ENCODE measurements at regions not wholly inside any gene's neighbourhood (a gene's known extent, or its start where the extent isn't known, plus 50 kb on each side); places are given as distances from the start of the nearest gene placed in this dataset.

DNA sequence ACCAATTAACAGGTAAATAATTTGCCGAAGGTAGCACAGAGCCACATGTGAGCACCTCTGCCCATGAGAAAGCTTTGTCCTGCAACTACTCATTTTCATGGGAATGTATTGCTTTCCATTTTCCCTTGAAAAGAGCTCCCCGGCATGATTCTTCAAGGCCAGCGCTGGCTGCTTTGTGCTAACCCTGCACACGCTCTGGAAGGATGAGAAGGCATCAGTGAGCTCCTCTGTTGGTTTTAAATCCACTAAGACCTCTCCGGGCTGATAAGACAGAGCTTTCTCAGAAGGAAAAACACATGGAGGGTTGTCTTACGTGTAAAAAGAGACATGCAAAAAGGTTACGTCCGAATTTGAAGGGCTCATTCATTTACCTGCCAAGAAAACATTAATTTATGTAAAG is 553.9 kb upstream of the MKI67 start:
- DNase-seq = no peak

DNA sequence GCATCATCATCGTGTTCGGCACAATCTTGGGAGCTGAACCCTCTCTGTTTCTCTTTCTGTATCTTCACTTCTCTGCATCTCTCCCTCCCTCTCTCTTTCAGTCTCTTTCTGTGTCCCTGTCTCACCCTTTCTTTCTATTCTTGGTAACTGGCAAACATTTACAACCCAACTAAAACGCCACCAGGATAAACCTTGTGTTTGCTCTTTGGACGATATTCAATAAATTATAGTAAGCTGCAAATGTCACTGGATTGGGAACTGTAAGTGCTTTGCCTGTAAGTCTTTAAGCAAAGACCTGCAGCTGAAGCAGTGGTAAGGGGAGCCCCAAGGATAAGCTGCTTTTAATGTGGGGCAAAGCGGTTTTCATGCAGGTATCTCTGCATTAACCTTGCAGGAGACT is 558.0 kb upstream of the MKI67 start:
- DNase-seq = no peak

DNA sequence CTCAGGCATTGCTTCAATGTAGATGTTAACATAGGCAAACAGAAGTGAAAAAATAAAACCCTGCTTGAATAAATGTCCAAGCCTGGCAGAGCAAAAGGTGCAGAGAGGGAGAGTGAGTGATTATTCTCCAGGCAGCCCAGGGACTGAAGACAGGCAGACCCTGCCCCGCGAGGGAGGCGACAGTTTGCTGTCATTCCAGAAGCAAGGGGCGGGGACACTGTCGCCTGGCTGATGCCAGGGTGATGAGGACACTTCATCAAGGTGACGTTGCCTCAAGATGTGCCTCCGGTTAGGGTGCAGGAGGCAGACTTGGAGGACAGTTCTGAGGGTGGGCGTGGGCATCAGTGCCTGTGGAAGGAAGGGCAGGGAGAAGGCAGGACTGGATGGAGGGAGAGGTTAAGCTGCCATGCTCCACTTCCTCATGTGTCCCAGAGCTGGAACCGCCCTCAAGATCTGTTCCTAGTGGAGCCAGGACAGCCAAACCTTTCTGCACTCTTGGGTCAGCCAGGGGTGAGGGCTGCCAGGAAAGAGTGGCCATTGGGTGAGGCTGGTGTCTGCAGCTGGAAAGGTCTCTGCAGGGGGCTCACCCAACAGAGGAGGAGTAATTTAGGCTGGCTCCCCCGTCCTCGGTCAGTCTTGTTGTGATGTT is 560.5 kb upstream of the MKI67 start:
- no peak for DNase-seq

DNA sequence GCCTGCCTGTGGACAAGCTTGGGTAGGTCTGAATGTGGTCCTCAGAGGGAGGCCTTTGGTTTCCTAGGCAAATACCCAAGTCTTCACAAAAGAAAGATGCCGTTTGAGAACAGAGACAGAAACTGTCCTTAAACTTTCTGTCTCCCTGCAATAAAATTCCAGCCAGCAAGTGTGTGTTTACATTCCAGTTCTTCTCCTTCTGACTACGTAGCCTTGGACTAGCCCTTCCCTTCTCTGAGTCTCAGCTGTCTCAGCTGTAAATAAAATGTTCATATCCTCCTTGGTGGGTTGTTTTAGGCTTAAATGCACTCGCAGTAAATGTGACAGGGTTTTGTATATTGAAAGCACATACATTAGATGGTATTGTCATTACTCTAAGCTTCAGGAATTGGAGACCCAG is 561.2 kb upstream of the MKI67 start:
- DNase-seq = no peak

DNA sequence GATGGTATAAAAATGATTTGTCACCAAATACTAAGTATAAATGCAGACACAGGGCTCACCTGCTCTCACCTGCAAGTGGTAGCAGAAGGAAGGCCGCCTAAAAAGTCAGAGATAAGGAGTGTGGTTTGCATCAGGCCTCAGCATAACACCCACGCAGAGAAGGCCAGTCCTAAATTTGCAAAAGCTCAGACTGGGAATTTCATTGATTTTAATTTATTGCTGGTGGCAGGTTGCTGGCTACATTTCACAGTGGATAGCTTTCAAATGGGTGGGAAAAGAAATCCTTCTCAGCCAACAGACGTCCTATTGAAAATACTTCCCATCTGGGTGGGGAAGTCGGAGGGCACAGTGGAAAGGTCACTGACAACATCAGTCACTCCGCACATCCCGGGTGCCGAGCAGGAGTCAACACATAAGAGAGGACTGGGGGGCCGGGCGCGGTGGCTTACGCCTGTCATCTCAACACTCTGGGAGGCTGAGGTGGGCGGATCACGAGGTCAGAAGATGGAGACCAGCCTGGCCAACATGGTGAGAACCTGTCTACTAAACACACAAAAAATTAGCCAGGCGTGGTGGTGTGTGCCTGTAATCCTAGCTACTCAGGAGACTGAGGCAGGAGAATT is 561.8 kb upstream of the MKI67 start:
- no peak for DNase-seq

DNA sequence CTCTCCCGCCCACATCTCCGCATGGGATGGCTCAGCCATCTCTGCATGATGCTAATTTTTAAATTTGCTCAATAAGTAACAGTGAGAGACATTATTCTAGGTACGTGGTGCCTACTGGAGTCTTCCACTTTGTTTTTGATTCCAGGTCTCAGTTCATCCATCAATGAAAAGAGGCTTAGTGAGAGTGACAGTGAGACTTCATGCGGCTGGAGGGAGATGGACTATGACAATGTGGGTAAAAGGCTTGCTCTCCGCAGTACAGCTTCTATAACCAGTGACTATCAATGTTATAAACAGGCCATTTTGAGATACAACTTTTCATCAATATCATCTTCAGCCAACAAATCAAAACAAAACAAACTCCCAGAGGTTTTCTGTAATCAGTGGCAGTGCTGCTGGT is 563.4 kb upstream of the MKI67 start:
- DNase-seq = no peak

DNA sequence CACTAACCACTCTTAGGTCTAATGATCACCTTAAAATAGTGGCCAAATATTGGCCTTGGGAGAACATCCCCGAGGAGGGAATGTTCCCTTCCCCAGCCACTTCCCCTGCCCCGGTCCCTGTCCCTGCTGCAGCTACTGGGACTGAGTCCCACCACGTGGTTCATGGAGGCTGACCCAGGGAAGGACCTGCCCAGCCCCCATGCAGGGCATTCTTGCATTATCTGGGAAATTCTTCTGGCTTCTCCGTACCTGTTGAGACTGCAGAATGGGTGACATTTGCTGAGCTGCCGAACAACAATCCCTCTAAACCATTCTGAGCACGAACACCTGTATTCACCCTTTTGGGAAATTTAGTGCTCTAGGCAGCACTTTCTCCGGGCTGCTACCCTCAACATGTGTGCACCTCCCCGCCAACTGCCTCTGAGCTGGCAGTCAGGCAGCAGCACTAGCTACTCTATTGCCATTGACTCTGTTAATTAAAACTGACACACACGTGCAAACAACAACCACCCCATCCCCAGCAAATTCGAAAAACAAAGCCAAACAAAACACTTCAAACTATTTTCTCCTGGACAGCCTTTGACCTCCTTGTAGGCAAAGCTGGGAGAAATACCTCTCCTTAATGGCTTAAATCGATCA is 567.4 kb upstream of the MKI67 start:
- no peak for DNase-seq

DNA sequence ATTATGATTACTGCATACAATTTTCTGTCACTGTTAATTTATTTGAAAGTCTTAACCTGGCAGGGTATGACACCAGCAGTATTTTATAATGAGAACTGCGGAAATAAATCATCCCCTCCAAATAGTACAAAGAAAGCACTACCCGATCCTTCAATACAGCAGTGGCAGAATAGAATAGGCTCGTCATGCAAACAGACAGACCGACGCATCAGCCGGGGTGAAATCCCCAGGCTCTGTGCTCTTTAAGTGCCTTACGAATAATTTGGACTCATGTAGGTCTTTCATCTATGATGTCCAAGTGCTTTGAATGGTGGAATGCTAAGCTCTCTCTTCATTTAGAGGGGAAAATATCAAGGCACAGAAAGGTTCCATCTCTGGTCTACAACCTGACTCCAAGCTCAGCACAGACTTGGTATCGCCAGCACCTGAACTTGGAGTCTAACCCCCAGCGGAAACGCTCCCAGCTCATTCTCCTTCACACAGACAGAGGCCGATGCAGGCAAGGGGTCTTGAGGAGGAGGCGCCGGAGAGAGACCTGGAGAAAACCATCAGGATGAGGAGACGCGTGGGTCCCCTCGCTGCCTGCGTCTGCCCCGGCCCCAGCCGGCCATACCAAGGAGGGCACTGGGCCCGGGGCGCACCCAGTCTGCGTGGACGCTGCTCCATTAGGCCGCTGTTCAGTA is 568.1 kb upstream of the MKI67 start:
- DNase-seq = no peak

DNA sequence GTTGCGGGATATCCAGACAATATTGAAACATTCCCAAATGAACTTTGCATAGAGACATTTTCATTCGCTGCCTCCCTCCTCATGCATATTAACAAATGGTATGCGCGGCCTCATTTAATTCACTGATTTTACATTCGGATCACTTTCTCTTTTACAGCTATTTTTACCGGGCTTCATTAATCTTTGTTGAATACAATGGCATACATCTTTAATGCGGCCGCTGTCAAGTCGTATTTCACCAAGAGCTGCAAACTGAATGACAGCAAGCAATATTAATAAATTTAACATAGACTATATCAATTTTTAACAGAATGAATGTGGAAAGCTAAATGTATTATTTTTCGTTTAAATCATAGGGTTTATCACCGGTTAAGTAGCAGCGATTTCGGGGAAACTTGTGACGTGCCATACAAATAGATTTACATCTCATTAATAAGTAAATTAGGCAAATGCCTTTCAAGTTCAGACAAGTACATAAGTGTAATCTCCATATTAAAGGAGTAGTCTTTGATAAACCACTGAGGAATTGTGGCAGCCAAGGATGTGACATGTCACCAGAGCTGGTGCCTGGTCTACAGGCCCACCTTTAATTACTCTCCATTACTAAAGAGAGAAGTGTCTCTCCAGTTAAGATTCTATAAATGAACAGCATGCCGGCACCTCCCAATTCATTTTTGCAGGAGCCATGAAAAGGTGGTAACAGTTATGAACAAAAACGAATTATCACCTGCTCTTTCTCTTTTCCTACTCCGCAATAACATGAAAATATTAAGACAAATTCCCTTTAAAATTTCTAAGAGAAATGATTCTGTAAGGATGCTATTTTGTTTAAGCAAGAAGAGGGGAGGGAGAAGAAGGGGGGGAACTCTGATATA is 568.9 kb upstream of the MKI67 start:
- DNase-seq = no peak

DNA sequence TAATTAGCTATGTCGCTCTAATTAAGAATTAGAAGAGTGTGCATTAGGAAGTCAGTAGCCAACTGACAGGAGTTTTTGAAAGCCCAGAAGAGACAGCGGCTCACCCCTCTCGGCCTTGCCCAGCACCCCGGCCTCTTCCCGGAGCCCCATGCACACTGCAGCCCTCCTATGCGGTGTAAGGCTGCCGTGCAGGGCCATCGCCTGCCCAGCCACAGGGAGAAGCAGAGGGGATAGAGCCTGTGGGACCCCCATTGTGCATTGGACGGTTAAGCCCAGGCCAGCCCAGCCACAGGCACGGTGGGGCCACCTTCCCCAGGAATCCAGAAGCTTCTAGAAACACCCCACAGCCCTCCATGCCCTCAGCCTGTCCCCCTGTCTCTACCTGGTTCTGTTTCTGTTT is 569.7 kb upstream of the MKI67 start:
- no peak for DNase-seq

DNA sequence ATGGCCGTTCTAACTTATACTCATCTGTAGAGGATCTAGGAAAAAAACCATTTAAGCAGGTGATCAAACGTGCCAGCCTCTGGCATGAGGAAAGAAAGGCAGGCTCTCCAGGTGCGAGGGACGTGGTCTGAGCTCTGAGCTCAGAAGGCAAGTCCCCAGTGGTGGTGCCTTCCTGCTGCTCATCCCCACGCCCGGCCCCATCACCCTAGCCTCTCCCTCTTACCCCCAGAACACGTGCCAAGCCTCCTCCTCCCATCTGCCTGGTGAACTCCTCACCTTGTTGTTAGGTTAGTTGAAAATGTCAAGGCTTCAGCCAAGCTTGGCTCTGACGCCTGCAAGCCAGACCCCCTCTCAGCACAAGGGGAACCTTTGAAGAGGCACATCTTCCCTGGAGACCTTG is 571.2 kb upstream of the MKI67 start:
- DNase-seq = no peak

DNA sequence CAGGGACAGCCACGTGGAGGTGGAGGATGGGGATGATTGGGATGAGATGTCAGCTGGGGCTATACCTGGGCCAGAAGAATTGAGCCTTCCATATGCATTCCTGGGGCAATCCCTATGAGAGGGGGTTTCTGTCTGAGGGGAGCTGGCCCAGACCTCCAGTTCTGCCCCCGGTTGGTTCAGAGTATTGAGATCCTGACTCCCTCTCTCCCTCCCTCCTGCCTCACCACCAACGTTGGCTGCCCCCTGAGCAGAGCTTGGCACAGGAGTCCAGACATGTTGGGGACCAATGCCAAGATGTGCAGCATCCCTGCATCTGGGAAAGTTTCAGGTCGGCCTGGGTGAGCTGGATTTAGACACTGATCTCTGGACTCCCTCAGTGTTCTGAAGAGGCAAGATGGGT is 575.2 kb upstream of the MKI67 start:
- no peak for DNase-seq

DNA sequence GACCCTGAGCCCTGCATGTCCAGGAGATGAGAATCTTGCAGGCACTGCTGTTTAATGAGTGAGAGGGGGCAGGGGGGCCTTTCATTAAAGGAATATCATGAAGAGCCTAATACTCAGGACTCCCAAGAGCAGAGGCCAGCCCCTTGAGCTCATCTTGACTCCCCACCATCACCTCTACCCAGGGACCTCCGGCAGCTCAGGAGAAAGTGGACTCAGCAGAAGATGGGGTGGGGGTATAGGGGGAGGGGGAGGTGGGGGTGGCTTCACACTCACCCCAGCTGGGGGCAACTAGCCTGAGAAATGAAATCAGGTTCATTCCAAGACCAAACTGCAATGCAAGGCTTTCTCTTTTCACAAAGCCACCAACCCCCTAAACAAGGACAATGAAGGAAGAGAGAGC is 575.6 kb upstream of the MKI67 start:
- no peak for DNase-seq

DNA sequence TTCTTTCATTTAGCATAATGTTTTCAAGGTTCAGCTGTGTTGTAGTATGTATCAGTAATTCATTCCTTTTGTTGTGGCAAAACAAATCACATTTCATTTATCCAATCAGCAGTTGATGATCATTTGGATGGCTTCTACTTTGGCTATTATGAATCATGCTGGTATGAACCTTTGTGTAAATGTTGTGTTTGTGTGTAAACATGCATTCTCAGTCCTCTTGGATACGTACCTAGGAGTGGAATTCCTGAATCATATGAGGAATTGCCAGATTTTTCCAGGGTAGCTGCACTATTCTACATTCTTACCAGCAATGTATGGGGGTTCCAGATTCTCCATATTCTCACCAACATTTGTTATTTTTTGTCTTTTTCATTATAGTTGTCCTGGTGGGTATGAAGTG is 578.5 kb upstream of the MKI67 start:
- peak; percentile 15 for DNase-seq

DNA sequence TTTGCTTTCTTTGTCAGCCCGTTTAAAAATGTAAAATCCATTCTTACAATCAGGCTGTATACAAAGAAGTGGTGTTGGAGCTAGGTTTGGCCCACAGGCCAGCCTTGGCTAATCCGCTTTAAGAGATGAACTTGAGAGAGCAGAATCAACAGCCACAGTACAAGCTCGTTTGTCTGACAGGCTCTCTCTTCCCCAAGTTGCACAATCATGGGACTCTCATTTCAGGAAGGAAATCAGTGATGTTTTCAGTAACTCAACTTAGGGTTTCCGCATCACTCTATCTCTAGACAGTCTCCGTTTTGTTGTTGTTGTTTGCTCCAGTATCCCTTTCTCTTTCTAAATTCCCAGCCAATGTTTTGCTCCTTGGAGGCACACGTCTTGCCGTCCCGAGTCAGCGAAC is 582.0 kb upstream of the MKI67 start:
- no peak for DNase-seq

DNA sequence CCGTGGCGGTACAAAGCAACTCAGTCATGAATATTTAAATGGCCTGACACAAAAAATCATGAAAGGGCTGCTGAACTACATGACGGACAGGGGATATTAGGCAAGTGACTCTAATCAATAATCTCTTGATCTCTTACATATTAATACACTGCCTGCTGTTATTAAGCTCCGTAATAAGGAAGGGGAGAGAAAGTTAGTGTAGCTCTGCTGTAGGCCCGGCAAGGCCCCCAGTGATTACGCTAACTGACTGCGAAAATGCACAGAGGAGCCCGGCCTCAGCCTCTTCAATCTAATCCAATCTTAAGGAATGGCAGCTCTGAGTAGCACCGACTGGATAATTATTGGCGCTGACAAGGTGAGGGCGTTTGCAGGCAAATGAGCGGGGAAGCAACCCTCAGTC is 583.5 kb upstream of the MKI67 start:
- DNase-seq = no peak

DNA sequence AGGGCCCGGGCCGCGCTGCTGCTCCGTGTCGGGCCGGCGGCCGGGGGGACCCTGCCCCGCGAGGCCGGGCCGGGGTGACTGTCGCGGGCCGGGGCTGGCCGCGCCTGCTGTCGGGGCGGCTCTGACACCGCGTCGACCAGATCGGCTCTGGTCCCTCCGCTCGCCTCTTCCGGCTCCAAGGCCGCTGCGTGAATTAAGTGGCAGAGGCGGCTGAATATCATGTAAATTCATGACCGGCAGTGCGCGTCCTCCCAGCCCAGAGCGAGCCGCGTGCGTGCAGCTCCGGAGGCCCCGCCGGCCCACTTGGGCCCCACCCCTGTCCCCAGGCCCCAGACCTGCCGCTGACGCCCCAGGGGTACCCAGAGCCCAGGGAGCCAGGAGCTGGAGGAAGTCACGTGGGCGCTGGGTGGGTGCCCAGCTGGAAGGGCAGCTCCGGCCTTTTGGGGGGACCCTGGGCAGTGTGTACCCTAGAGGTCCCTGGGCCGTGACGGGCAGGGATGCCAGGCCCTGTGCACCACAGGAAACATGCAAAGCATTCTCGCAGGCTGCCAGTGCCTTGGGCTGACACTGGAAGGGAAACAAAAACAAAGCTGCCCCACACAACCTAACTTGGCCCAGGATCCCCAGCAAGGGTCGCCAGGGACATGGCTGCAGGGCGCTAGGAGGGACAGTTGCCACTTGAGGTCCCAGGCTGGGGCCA is 584.0 kb upstream of the MKI67 start:
- DNase-seq = no peak

DNA sequence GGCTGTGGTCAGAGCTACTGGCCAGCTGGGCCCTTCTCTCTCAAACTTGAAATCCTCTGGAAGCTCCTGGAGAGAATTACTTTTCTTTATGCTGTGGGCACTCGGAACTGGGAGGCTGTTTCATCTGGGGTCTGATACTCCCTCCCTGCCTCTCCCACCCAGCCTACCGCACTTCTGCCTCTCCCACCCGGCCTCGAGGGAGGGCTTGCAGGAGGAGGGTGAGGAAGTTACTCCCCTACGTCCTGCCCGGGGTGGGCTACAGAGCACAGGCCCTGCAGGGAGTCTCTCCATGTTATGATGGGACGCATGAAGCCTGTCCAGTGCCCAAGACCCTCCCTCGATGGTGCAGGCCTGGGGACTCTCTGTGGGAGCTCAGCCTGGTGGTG is 584.6 kb upstream of the MKI67 start:
- no peak for DNase-seq

DNA sequence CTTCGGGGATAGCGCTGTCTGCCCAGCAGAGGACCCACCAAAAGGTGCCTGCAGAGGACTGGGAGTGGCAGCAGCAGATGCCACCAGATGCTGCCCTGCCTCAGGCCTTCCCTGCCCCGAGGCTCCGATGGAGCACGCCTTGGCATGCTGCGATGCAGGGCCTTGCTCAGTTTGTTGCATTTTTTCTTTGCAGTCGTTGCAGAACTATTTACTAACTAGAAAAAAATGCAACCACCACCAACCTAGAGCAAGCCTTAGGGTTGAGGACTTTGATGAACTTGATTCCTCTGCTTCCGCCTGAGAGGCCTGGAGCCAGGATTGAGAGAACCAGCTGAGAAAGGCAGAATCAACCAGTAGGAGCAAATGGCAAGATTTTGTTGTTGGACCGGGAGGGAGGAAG is 585.6 kb upstream of the MKI67 start:
- DNase-seq = no peak

DNA sequence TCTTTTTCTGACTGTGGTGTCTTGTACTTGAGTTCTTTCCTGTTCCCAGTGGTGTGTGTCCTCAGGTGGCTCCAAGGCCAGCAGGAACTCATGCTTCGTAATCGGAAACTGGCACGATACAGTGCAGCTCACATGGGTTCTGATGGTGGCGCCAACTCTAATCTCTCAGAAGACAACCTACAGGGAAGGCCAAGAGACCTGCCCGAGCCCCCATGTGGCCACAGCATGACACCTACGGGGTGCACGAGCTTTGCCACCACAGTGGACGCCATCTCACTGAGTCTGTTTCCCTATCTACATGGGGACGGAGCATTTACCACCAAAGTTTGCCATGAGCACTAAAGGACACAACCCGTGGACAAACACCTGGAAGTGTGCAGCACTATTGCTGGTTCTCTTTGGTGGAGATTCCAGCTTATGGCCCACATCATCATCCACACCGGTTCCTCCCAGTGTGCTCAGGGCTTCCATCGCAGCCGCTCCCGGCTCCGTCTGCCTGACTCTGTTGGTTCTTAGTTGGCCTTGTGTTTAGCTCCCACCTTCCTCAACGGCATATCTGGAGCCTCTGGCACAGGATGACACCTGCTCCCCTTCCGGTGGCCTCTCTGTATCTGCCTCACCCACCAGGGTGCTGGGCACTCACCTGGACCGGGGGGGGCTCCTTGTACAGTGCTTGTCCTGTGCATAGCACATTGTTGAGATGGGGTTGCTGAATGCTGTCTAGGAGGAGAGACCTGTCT is 586.6 kb upstream of the MKI67 start:
- DNase-seq = no peak

DNA sequence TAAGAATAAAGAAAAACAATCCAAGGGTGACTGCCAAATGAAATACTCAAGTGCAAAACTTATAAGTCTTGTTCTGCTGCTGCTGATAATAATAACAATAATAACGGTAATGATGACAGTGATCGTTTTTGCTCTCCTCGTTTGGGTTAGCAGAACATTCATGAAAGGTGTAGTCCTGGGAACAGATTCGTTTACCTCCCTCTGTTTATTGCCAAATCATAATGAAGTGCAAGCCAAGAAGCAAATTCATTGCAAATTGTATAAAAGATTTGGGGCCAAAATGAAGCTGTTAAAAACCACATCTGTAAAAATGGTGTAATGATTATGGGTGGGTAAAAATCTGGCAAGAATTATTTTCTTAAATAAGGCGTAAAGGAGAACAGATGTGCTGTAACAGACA is 587.2 kb upstream of the MKI67 start:
- peak; percentile 91 for DNase-seq
